Skeletal muscle tissue (tissue), 3 donors: ENCODE measurements at regions not wholly inside any gene's neighbourhood (a gene's known extent, or its start where the extent isn't known, plus 50 kb on each side); places are given as distances from the start of the nearest gene placed in this dataset.

Experiments used
- H3K27ac ChIP-seq: one replicate; pipeline ENCODE4 v1.7.0; 2013; ENCODE audit warnings: mild to moderate bottlenecking, low read depth, low read length, inconsistent platforms
- H3K27me3 ChIP-seq, 3 donors: one replicate each; pipeline ENCODE4 v1.7.0; 2013; ENCODE audit warnings: low read length in 3 of 3; ENCODE audit not compliant: control insufficient read depth in 3 of 3, insufficient read depth in 3 of 3
- H3K36me3 ChIP-seq, 3 donors: one replicate each; pipeline ENCODE4 v1.7.0; 2013; ENCODE audit warnings: low read length in 3 of 3; ENCODE audit not compliant: control insufficient read depth in 3 of 3, insufficient read depth in 3 of 3
- H3K4me1 ChIP-seq, 3 donors: one replicate each; pipeline ENCODE4 v1.7.0; 2013; ENCODE audit warnings: low read length in 3 of 3, mild to moderate bottlenecking in 3 of 3; ENCODE audit not compliant: control insufficient read depth in 3 of 3, insufficient read depth in 3 of 3
- H3K4me3 ChIP-seq, 3 donors: one replicate each; pipeline ENCODE4 v1.7.0; 2013; ENCODE audit warnings: low read length in 3 of 3
- H3K9ac ChIP-seq, 3 donors: one replicate each; pipeline ENCODE4 v1.7.0; 2013; ENCODE audit warnings: low read length in 3 of 3, mild to moderate bottlenecking in 3 of 3, moderate library complexity in 2 of 3, low read depth in 1 of 3
- H3K9me3 ChIP-seq, 3 donors: one replicate each; pipeline ENCODE4 v1.7.0; 2013; ENCODE audit warnings: low read length in 3 of 3; ENCODE audit not compliant: control insufficient read depth in 3 of 3
- donor health status: Osteomylitis.

GRCh38 chr14:62097072-62097471 is 334.9 kb downstream of the SNAPC1 start:
- Histone ChIP-seq H3K27ac (no peak overlapping the region), H3K4me3 (no peak overlapping the region), H3K36me3 (no peaks in the 10 kb centered on the region), H3K27me3 (peaks cover 0 to 4% (median 3%) of the 10 kb centered on the region in 3 donors), H3K4me1 (no peaks in the 10 kb centered on the region), H3K9ac (no peak overlapping the region), H3K9me3 (no peaks in the 10 kb centered on the region)

- Histone ChIP-seq H3K27ac (no peak overlapping the region), H3K27me3 (peaks cover 0 to 4% (median 3%) of the 10 kb centered on the region in 3 donors), H3K9ac (no peak overlapping the region), H3K4me1 (no peaks in the 10 kb centered on the region), H3K36me3 (no peaks in the 10 kb centered on the region), H3K9me3 (no peaks in the 10 kb centered on the region), H3K4me3 (no peak overlapping the region)
Measured at GRCh38 chr14:62097824-62098223, 335.6 kb downstream of the SNAPC1 start.

GRCh38 chr14:62098357-62098756 is 336.1 kb downstream of the SNAPC1 start:
- Histone ChIP-seq H3K4me1 (no peaks in the 10 kb centered on the region), H3K36me3 (no peaks in the 10 kb centered on the region), H3K9ac (no peak overlapping the region), H3K4me3 (no peak overlapping the region), H3K27me3 (peaks cover 0 to 4% (median 3%) of the 10 kb centered on the region in 3 donors), H3K9me3 (no peaks in the 10 kb centered on the region), H3K27ac (no peak overlapping the region)

GRCh38 chr14:62099091-62099490 is 336.9 kb downstream of the SNAPC1 start:
- Histone ChIP-seq H3K36me3 (no peaks in the 10 kb centered on the region), H3K4me1 (no peaks in the 10 kb centered on the region), H3K4me3 (no peak overlapping the region)

GRCh38 chr14:62101189-62101588 is 339.0 kb downstream of the SNAPC1 start:
- no peak overlapping the region for H3K9ac ChIP-seq
- H3K27me3 ChIP-seq = peaks cover 0 to 4% (median 3%) of the 10 kb centered on the region in 3 donors
- H3K4me3 ChIP-seq = no peak overlapping the region
- H3K27ac ChIP-seq = no peak overlapping the region
- H3K4me1 ChIP-seq = no peaks in the 10 kb centered on the region
- no peaks in the 10 kb centered on the region for H3K36me3 ChIP-seq
- H3K9me3 ChIP-seq = no peaks in the 10 kb centered on the region

More at GRCh38 chr14:62099091-62099490, 336.9 kb downstream of the SNAPC1 start:
- Histone ChIP-seq H3K27ac (no peak overlapping the region), H3K9ac (no peak overlapping the region), H3K9me3 (no peaks in the 10 kb centered on the region), H3K27me3 (peaks cover 0 to 4% (median 3%) of the 10 kb centered on the region in 3 donors)

GRCh38 chr14:62101673-62102348 is 339.6 kb downstream of the SNAPC1 start:
- Histone ChIP-seq H3K9me3 (no peaks in the 10 kb centered on the region), H3K27me3 (peaks cover 0 to 4% (median 3%) of the 10 kb centered on the region in 3 donors), H3K27ac (no peak overlapping the region), H3K9ac (no peak overlapping the region), H3K4me1 (no peaks in the 10 kb centered on the region), H3K4me3 (no peak overlapping the region), H3K36me3 (no peaks in the 10 kb centered on the region)

GRCh38 chr14:62102349-62102725 is 340.1 kb downstream of the SNAPC1 start:
- no peak overlapping the region for H3K9ac ChIP-seq
- H3K9me3 ChIP-seq = no peaks in the 10 kb centered on the region
- H3K4me3 ChIP-seq = no peak overlapping the region
- H3K4me1 ChIP-seq = no peaks in the 10 kb centered on the region
- H3K27ac ChIP-seq = no peak overlapping the region
- peaks cover 0 to 4% (median 3%) of the 10 kb centered on the region in 3 donors for H3K27me3 ChIP-seq
- no peaks in the 10 kb centered on the region for H3K36me3 ChIP-seq

GRCh38 chr14:62103464-62103863 is 341.2 kb downstream of the SNAPC1 start:
- H3K4me3 ChIP-seq = no peak overlapping the region
- no peak overlapping the region for H3K27ac ChIP-seq
- no peaks in the 10 kb centered on the region for H3K9me3 ChIP-seq
- no peaks in the 10 kb centered on the region for H3K4me1 ChIP-seq
- peaks cover 0 to 4% (median 3%) of the 10 kb centered on the region in 3 donors for H3K27me3 ChIP-seq
- H3K36me3 ChIP-seq = no peaks in the 10 kb centered on the region
- H3K9ac ChIP-seq = no peak overlapping the region

GRCh38 chr14:62110941-62111340 is 348.7 kb downstream of the SNAPC1 start:
- no peak overlapping the region for H3K27ac ChIP-seq
- H3K9me3 ChIP-seq = no peaks in the 10 kb centered on the region
- H3K4me1 ChIP-seq = no peaks in the 10 kb centered on the region
- H3K4me3 ChIP-seq = no peak overlapping the region
- H3K27me3 ChIP-seq = peaks cover 0 to 11% (median 3%) of the 10 kb centered on the region in 3 donors
- H3K36me3 ChIP-seq = no peaks in the 10 kb centered on the region
- H3K9ac ChIP-seq = no peak overlapping the region

- Histone ChIP-seq H3K4me3 (peak overlapping the region; percentile 8 to 58 (median 54)), H3K9ac (peak overlapping the region in 1 of 3 donors; percentile 2), H3K27ac (no peak overlapping the region), H3K4me1 (peaks cover 9 to 12% (median 9%) of the 10 kb centered on the region in 3 donors), H3K27me3 (peaks cover 44 to 53% (median 48%) of the 10 kb centered on the region in 3 donors), H3K9me3 (no peaks in the 10 kb centered on the region), H3K36me3 (no peaks in the 10 kb centered on the region)
Measured at GRCh38 chr14:62117010-62117750, 355.0 kb downstream of the SNAPC1 start.
